GM06990 (cell line): ENCODE measurements at regions not wholly inside any gene's neighbourhood (a gene's known extent, or its start where the extent isn't known, plus 50 kb on each side); places are given as distances from the start of the nearest gene placed in this dataset.

Experiments
- DNase-seq: peaks from one replicate; pipeline ENCODE4 v3.0.0-alpha.2; 2011; ENCODE audit not compliant: insufficient read length; ENCODE audit errors: extremely low read depth
- H3K27me3 ChIP-seq: replicated peaks from 2 replicates; pipeline ENCODE4 v1.6.0; 2011; ENCODE audit warnings: low read length; ENCODE audit not compliant: control insufficient read depth, insufficient read depth
- H3K36me3 ChIP-seq: 2 replicates; pipeline ENCODE4 v1.5.1; 2011; ENCODE audit warnings: low read length; ENCODE audit not compliant: control insufficient read depth, insufficient read depth
- H3K4me3 ChIP-seq: replicated peaks from 2 replicates; pipeline ENCODE4 v1.5.1; 2011; ENCODE audit warnings: low read depth, mild to moderate bottlenecking, control low read depth, low read length
- TF ChIP-seq, protein P1 (sequence below): IDR thresholded peaks from 2 replicates; pipeline ENCODE4 v1.5.1; 2011; ENCODE audit warnings: low read length, control low read depth, mild to moderate bottlenecking, inconsistent platforms; ENCODE audit not compliant: insufficient read depth, poor library complexity, severe bottlenecking

GRCh38 chr2:147051248-147051647 is 793.6 kb upstream of the ACVR2A start:
- Histone ChIP-seq H3K27me3 (no peaks in the 10 kb centered on the region), H3K4me3 (no peak overlapping the region), H3K36me3 (no peaks in the 10 kb centered on the region)
- no peak for DNase-seq
- TF ChIP-seq, protein P1, sequence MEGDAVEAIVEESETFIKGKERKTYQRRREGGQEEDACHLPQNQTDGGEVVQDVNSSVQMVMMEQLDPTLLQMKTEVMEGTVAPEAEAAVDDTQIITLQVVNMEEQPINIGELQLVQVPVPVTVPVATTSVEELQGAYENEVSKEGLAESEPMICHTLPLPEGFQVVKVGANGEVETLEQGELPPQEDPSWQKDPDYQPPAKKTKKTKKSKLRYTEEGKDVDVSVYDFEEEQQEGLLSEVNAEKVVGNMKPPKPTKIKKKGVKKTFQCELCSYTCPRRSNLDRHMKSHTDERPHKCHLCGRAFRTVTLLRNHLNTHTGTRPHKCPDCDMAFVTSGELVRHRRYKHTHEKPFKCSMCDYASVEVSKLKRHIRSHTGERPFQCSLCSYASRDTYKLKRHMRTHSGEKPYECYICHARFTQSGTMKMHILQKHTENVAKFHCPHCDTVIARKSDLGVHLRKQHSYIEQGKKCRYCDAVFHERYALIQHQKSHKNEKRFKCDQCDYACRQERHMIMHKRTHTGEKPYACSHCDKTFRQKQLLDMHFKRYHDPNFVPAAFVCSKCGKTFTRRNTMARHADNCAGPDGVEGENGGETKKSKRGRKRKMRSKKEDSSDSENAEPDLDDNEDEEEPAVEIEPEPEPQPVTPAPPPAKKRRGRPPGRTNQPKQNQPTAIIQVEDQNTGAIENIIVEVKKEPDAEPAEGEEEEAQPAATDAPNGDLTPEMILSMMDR: no peak

DNA sequence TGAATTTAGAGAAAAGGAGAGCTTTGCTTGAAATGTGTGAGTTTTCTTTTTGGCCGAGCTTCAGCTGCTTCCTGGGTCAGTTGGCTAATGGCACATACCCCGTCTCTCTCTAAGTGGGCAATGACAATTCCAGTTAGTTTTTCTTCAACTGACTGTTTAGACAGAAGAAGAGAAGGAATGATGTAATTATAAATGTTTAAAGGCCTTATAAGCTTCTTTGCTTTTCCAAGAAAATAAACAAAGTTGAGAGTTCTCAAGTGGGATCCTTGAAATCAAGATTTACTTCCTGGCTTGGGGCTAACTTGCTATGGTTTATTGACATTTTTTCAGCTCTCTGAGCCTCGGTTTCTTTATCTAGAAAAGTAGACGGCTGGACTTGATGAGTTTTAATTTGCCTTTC is 794.9 kb upstream of the ACVR2A start:
- TF ChIP-seq, protein P1: no peak
- Histone ChIP-seq H3K36me3 (no peaks in the 10 kb centered on the region), H3K27me3 (no peaks in the 10 kb centered on the region), H3K4me3 (no peak overlapping the region)
- DNase-seq: no peak

DNA sequence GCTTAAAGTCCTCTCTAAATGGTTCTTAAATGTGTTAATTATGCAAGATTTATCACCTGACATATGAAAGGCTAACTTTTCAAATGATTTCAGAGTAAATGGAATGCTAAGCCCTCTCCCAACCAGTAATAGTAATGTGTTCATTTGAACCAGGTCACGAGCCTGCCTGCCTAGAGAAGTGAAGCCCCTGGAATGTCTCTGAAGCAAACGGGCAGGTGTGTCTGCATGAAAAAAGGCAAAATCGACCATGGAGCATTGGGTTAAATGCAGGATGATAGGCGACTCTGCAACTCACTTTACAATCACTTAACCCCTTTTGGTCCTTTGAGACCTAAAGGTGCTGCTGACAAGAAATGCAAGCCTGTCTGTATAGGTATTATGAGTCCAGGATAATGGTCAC is 798.4 kb upstream of the ACVR2A start:
- DNase-seq: no peak
- TF ChIP-seq, protein P1: no peak
- H3K36me3 ChIP-seq: no peaks in the 10 kb centered on the region
- H3K27me3 ChIP-seq: no peaks in the 10 kb centered on the region
- no peak overlapping the region for H3K4me3 ChIP-seq

- no peak overlapping the region for H3K4me3 ChIP-seq
- TF ChIP-seq, protein P1: peak; percentile 72
- H3K36me3 ChIP-seq: no peaks in the 10 kb centered on the region
- DNase-seq: peak; percentile 3
- H3K27me3 ChIP-seq: no peaks in the 10 kb centered on the region
These were observed 799.7 kb upstream of the ACVR2A start for GRCh38 chr2:147045113-147045512.

- Histone ChIP-seq H3K4me3 (no peak overlapping the region), H3K27me3 (no peaks in the 10 kb centered on the region), H3K36me3 (no peaks in the 10 kb centered on the region)
- DNase-seq: no peak
- TF ChIP-seq, protein P1: no peak
These were observed 803.7 kb upstream of the ACVR2A start for GRCh38 chr2:147041121-147041494.

DNA sequence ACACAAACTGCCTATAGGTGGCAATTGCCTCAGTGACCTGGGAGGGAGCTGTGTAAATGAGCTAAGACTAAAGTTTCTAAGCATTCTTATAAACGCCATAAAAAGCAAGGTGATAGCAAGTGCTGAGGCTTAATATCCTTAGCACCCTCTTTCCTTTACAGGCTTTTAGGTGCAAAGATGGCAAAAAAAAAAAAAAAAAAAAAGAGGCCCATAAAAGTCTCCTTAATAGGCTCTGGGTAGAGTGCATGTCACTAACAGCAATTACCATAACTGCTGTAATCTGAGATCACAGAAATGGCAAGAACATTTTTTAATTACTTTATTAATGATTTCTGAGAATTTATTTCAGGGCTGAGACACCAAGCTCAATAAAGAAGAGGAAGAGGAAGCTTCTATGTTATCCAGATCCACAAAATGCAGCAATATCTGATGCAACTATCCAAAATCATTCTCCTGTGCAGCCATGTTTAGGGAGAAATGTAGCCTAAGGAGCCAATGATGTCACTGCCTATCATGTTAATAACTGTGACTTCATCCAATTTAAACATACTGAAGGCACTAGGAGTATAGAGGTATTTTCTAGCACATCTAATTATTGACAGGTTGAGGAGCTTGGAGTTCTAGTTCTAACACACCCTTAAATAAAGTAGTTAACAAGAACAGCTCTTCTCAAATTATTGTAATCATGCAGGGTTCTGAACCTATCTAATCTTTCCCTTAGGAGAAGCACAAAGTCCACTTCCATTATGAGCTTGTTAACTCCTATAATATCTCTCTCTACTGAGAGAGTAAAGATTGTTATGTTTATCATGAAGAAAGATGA is 804.3 kb upstream of the ACVR2A start:
- TF ChIP-seq, protein P1: no peak
- no peak for DNase-seq
- no peaks in the 10 kb centered on the region for H3K27me3 ChIP-seq

More for the DNA sequence above, 804.3 kb upstream of the ACVR2A start:
- H3K36me3 ChIP-seq: no peaks in the 10 kb centered on the region
- no peak overlapping the region for H3K4me3 ChIP-seq
